ENCODE measurements at regions not wholly inside any gene's neighbourhood (a gene's known extent, or its start where the extent isn't known, plus 50 kb on each side); places are given as distances from the start of the nearest gene placed in this dataset.
"Not testable (repeated sequence)": the region's sequence is repeated elsewhere in the genome, so short reads cannot be mapped to it uniquely, and the experiment has no call there.

GRCh38 chr21:28174701-28175100 lies 818.0 kb downstream of the LTN1 start:
- DNase-seq (ENCODE audit: low spot score), result no peak

GRCh38 chr21:28174006-28174405 lies 818.7 kb downstream of the LTN1 start:
- DNase-seq (ENCODE audit: low spot score), result no peak

- no peak for DNase-seq (ENCODE audit: low spot score)
Measured at GRCh38 chr21:28172376-28172775, 820.3 kb downstream of the LTN1 start.

DNA sequence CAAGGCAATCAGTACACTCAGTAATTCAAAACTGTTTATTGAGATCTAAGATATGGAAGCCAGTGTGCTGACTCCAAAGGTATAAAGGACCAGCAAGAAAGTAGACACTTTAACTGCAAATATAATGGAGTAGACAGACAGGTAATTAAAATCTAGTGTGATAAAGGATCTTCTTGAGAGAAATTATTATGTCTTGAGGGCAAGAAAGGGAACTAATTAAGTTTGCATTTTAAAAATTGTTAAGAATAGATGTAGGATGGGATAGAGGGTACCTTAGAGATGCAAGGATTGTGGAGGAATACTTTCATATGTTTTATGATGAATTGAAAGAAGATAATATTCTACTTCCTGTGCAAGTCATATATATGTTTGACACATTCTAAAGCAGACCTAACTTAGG lies 825.3 kb downstream of the LTN1 start:
- DNase-seq (ENCODE audit: low spot score), result no peak

GRCh38 chr21:28164519-28164918 lies 828.2 kb downstream of the LTN1 start:
- DNase-seq (ENCODE audit: low spot score), result not testable (repeated sequence)

GRCh38 chr21:28162052-28162451 lies 830.6 kb downstream of the LTN1 start:
- DNase-seq (ENCODE audit: low spot score), result not testable (repeated sequence)

- no peak for DNase-seq (ENCODE audit: low spot score)
Measured at GRCh38 chr21:28160378-28160777, 832.3 kb downstream of the LTN1 start.

DNA sequence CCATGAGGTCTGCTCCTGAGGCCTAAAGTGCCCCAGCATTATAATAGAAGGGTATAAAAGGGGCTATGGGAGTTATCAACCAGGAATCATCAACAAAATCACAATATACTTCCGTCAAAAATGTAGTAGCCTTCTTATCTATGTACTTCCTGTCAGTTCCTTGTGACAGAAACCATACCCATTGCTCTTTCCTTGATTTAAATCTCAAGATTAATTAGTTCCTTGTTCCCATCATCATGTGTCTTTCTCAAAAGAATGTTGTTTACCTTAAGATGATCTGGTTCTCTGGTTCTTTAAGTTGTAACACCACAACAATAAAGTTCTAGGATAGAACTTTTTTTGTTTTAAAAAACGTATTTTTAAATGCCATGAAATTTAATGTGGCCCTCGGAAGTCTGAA lies 833.3 kb downstream of the LTN1 start:
- no peak for DNase-seq (ENCODE audit: low spot score)

GRCh38 chr21:28156590-28156989 lies 836.1 kb downstream of the LTN1 start:
- DNase-seq (ENCODE audit: low spot score), result no peak

DNA sequence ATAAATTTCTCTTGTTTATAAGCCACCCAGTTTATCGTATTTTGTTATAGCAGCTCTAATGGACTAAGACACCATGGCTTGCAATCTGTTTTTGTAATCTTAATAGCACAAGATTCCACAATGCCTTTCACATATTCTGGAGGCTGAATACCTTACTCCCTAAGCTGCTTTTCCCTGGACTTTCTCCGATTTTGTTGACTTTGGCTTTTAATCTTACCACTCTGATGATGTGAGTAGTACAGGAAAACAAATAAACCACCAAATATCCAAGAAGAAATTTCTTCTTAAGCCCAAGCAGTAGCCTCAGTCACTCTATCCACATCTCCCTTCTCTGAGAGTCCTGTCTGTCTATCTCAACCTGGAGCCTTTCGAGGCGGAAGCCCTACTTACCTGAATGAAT lies 838.6 kb downstream of the LTN1 start:
- no peak for DNase-seq (ENCODE audit: low spot score)

DNA sequence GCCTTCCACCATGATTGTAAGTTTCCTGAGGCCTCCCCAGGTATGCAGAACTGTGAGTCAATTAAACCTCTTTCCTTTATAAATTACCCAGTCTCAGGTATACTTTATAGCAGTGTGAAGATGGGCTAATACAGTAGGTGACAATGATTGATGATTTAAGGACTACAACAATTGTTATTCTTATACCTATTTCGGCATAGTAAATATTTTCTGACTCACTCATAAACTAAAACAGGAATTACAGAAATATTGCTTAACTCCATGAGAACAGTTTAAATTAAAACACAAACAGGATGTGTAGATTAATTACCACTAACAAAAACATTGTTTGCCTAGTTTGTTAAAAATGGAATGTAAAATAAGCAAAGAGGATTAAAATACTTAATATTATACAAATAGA lies 839.9 kb downstream of the LTN1 start:
- DNase-seq (ENCODE audit: low spot score), result no peak

DNA sequence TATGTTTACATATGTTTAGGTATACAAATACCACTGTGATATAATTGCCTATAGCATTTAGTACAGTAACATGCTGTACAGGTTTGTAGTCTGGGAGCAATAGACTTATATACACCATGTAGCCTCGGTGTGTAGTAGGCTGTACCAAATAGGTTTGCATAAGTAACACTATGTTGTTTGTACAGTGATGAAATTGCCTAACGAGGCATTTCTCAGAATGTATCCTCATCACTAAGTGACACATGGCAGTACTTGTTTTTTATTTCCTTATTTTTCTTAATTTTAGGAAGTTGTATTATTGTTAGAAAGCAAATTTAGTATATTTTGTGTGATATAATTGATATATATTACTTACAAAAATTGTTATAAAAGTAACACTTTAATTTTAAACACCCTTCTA lies 840.9 kb downstream of the LTN1 start:
- DNase-seq (ENCODE audit: low spot score), result no peak

- no peak for DNase-seq (ENCODE audit: low spot score)
Measured at GRCh38 chr21:28150778-28151177, 841.9 kb downstream of the LTN1 start.

GRCh38 chr21:28148400-28149064 lies 844.1 kb downstream of the LTN1 start:
- DNase-seq (ENCODE audit: low spot score), result no peak

GRCh38 chr21:28144653-28145052 lies 848.0 kb downstream of the LTN1 start:
- DNase-seq (ENCODE audit: low spot score), result no peak

- DNase-seq (ENCODE audit: low spot score), result no peak
Measured at GRCh38 chr21:28144089-28144488, 848.6 kb downstream of the LTN1 start.

GRCh38 chr21:28142697-28143096 lies 850.0 kb downstream of the LTN1 start:
- DNase-seq (ENCODE audit: low spot score), result peak; percentile 79

DNA sequence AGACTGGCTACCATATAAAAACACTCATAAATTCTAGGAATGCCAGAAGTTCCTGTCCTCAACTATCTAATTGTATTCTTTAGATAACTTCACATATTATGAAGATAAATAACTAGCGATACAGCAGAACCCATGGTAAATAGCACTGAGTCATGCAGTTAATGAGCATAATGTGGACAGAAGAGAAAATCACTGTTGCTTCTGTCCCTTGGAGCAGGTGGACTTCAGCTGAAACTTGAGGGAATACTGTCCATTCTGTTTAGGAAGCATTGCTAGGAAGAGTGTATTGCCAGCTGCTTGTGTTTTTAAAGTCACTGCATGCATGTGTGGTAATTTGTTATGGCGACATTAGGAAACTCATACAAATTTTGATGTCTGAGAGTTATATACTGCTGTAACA lies 854.4 kb downstream of the LTN1 start:
- no peak for DNase-seq (ENCODE audit: low spot score)

DNA sequence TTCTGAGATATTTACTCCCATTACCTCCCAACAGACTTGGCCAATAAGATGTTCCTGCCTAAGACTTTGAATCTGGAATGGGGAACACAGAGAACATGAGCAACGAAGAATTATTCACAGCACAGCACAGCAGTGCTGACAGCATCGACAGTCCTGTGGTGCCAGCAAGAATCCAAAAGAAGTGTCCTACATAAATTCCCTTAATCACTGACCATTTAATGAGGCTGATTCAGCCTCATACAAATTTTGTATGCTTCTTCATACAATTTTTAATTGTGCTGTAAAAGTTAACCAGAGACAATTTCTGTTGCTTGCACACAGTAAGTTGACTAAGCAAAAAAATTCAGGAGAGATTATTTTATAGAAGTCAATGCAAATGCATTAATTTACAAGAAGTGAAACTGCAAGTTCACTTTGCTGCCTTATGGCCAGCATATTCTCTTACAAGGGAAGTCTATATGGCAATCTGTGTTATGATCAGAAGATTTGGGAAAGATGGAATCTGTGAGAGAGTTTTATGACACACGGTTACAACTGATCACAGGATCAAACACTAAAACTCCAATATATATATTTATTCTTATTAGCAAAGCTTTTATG lies 855.9 kb downstream of the LTN1 start:
- no peak for DNase-seq (ENCODE audit: low spot score)

GRCh38 chr21:28135646-28136045 lies 857.0 kb downstream of the LTN1 start:
- no peak for DNase-seq (ENCODE audit: low spot score)

DNA sequence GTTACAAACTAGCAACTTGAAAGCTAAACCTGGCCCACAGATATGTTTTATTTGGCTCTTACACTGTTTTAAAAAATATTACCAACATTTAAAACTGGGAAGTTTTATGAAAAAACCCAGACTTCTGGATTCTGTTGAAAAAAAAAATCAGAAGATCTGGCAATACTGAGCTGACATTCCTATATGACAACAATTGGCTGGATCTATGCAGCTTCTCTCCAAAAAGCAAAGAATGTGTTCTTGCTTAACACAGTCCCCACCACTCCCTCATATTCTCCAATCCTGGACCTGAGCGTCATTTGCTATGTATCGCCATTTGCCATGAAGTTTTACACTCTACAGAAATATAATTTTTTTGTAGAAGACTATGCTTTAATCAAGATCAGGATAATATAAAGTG lies 859.6 kb downstream of the LTN1 start:
- no peak for DNase-seq (ENCODE audit: low spot score)

GRCh38 chr21:28132713-28133112 lies 860.0 kb downstream of the LTN1 start:
- no peak for DNase-seq (ENCODE audit: low spot score)

DNA sequence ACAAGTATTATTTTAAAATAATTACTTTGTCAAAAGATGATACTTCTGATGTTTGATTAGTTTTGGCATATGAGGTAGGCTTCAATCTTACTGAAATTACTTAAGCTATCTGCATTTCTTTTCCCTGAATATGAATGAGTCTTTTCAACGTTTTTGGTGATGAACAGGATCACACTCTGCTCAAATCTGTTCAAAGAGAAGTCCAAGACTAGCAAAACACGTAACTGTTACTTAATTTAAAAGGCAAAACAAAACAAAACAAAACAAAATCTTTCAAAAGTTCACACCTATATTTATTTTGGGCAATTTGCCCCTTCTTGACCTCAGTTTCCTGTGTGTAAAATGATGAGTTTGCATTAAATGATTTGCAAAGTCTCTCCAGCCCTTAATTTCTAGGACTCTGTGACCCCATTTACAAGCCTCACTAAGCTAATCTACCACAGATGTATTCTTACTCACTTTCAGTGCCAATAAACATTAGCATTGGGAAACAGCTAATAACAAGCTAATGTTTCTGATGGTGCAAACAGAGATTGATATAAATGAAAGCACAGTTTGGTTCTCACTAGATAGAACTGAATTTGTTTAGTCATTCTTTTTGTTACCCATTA lies 865.4 kb downstream of the LTN1 start:
- DNase-seq (ENCODE audit: low spot score), result no peak
